Activated T-cell treated with anti-CD3 and anti-CD28 coated beads for 1 hour (primary cell): ENCODE measurements at regions not wholly inside any gene's neighbourhood (a gene's known extent, or its start where the extent isn't known, plus 50 kb on each side); places are given as distances from the start of the nearest gene placed in this dataset.
"Not testable (repeated sequence)": the region's sequence is repeated elsewhere in the genome, so short reads cannot be mapped to it uniquely, and the experiment has no call there.

Experiments used
- DNase-seq: peaks from one replicate; pipeline ENCODE4 v3.0.0-alpha.2; 2020; ENCODE audit warnings: low read depth

- no peak for DNase-seq
Measured at GRCh38 chr10:37067576-37067975, 57.8 kb upstream of the ANKRD30A start.

GRCh38 chr10:37062296-37062695 lies 63.1 kb upstream of the ANKRD30A start:
- DNase-seq = not testable (repeated sequence)

- DNase-seq = no peak
Measured at GRCh38 chr10:37057261-37057660, 68.1 kb upstream of the ANKRD30A start.

- no peak for DNase-seq
Measured at GRCh38 chr10:37053476-37053875, 71.9 kb upstream of the ANKRD30A start.

- DNase-seq = not testable (repeated sequence)
Measured at GRCh38 chr10:37049982-37050381, 75.4 kb upstream of the ANKRD30A start.

- DNase-seq = not testable (repeated sequence)
Measured at GRCh38 chr10:37044319-37044718, 81.1 kb upstream of the ANKRD30A start.

- no peak for DNase-seq
Measured at GRCh38 chr10:37035853-37036252, 89.5 kb upstream of the ANKRD30A start.

- no peak for DNase-seq
Measured at GRCh38 chr10:37015498-37015897, 109.9 kb upstream of the ANKRD30A start.

GRCh38 chr10:37010741-37011140 lies 114.7 kb upstream of the ANKRD30A start:
- no peak for DNase-seq

- DNase-seq = not testable (repeated sequence)
Measured at GRCh38 chr10:37008276-37008675, 117.1 kb upstream of the ANKRD30A start.

- DNase-seq = no peak
Measured at GRCh38 chr10:37003126-37003525, 122.3 kb upstream of the ANKRD30A start.

- DNase-seq = not testable (repeated sequence)
Measured at GRCh38 chr10:36995806-36996205, 129.6 kb upstream of the ANKRD30A start.

- no peak for DNase-seq
Measured at GRCh38 chr10:36994886-36995285, 130.5 kb upstream of the ANKRD30A start.

GRCh38 chr10:36989233-36989632 lies 136.2 kb upstream of the ANKRD30A start:
- DNase-seq = no peak

GRCh38 chr10:36946598-36946997 lies 178.8 kb upstream of the ANKRD30A start:
- no peak for DNase-seq

- DNase-seq = no peak
Measured at GRCh38 chr10:36943544-36943943, 181.9 kb upstream of the ANKRD30A start.

- DNase-seq = no peak
Measured at GRCh38 chr10:36942616-36943015, 182.8 kb upstream of the ANKRD30A start.

- no peak for DNase-seq
Measured at GRCh38 chr10:36903040-36903439, 222.4 kb upstream of the ANKRD30A start.

- DNase-seq = no peak
Measured at GRCh38 chr10:36899652-36900051, 225.7 kb upstream of the ANKRD30A start.

- peak; percentile 14 for DNase-seq
Measured at GRCh38 chr10:36888925-36889573, 236.3 kb upstream of the ANKRD30A start.

- no peak for DNase-seq
Measured at GRCh38 chr10:36886303-36886891, 239.0 kb upstream of the ANKRD30A start.

GRCh38 chr10:36885746-36886145 lies 239.7 kb upstream of the ANKRD30A start:
- no peak for DNase-seq

GRCh38 chr10:36882781-36883180 lies 242.6 kb upstream of the ANKRD30A start:
- no peak for DNase-seq

- DNase-seq = no peak
Measured at GRCh38 chr10:36880898-36881297, 244.5 kb upstream of the ANKRD30A start.
